ENCODE measurements at regions not wholly inside any gene's neighbourhood (a gene's known extent, or its start where the extent isn't known, plus 50 kb on each side); places are given as distances from the start of the nearest gene placed in this dataset.

DNA sequence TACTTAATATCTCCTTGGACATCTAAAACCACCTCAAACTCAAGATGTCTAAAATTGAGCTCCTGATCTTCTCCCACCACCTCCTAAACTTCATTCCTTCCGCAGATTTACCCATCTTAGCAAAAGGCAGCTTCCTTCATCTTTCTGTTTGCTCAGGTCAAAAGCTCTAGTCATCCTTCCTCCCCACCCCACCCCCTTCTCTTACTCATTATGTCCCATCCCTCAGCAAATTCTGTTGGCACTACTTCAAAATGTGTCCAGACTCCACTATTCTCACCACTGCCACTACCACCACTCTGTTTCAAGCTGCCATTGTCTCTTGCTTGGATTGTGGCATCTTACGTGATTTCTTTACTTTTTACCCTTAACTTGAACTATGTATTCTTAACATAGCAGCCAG lies 59.2 kb upstream of the ZDHHC17 start:
- DNase-seq (ENCODE audit: low read depth in 4 of 4, low spot score in 2 of 4): no peak

DNA sequence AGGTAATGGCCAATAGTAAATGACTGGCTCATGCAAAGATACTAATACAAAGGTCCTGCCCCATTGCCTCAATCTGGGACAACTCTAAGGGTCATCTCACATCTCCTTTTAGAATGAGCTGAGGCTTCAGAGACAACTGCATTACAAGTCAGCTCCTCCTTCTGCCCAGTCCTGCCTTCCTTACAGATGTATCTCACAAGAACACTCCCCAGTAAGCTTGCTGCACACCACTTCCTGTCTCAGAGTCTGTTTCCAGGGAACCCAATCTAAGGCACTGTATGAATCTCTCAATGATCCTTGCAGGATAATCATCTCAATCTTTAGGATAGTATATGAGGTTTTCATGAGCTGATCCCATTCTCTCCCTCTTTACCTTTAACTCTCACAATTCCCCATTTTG lies 57.8 kb upstream of the ZDHHC17 start:
- DNase-seq (ENCODE audit: low read depth in 4 of 4, low spot score in 2 of 4): no peak

DNA sequence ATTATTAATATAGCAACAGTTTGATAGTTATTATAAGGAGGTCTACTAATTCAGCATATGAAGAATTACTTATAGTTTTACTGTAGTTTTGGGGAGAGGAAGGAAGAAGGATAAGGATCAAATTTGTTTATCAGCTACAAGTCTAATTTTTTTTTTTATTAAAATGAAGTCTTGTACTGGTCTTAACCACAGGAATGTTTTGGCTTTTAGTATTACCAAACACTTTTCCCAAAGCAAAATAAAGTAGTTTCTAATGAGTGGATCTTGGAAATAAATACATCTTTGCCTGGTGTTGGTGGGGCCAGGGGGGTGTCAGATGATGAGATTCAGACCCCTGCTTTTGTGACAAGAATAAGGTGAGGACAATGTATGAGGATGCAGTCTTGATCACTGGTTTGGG lies 57.2 kb upstream of the ZDHHC17 start:
- DNase-seq (ENCODE audit: low read depth in 4 of 4, low spot score in 2 of 4): no peak

DNA sequence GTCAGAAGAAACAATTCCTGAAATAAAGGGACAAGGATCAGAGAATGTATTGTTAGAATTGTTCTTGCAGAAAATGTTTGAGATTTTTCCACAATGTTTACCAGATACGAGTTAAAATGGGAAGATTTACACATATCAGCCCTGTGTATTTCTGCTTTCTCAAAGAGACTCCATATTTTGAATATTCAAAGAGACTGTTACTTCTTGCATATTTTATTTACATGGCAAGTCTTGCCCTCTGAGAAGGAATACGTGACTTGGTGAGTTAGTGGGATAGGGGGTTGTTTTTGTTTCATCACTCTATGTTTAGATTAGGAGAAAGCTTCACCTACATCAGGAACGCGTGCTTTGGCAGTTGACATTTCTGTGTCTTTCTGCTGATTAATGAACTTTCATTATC lies 56.1 kb upstream of the ZDHHC17 start:
- no peak for DNase-seq (ENCODE audit: low read depth in 4 of 4, low spot score in 2 of 4)

DNA sequence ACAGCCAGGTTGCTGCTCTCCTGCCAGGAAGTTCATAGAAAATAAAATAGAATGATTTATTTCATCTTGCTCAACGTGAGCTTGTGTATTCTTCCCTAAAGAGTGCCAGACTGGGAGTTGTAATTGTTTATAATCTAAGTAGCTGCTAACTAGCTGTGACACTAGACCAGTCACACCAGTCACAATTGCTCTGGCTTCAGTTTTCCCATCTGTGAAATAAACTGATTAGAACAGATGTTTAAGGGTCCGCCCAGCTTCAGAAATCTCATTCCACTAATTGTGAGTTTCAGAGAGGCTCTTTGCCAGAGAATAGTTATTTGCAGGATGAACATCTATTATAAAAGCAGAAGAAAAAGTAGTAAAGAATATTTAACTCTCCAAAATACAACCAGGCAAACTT lies 55.6 kb upstream of the ZDHHC17 start:
- no peak for DNase-seq (ENCODE audit: low read depth in 4 of 4, low spot score in 2 of 4)

DNA sequence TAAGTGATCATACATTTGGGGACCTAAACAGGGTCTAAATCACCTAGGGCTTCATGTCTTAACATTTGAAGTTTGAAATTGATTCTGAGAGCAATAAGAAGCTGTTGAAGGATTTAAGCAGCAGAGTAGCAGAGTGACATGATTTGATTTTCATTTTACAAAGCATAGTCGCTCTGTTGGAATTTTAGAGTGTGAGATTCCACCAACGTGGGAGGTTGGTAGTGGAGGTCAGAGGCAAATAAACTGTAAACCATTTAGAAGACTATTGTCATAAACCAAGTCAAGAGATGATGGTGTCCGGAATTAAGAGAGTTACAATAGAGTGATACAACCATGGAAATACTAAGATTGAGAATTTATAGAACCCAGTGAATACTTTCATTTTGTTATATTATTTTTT lies 52.7 kb upstream of the ZDHHC17 start:
- DNase-seq (ENCODE audit: low read depth in 4 of 4, low spot score in 2 of 4): no peak

DNA sequence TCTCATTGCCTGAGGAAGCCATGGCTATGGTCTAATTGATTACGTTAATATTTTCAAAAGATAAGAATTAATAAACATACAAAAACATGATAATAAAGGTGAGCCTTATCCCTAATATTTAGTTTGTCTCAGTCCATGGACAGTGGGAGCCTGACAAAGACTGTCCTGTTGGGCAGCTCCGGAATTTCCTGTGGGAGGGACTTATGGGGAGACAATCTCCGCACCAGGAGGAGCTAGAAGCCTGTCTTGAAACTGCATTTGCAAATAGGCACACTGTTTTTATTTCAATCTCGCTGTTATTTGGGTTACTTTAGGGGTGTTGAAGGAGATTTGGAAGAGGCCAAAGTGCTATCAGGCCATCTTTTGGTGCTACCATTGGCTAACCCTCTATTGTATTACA lies 50.8 kb upstream of the ZDHHC17 start:
- no peak for DNase-seq (ENCODE audit: low read depth in 4 of 4, low spot score in 2 of 4)

DNA sequence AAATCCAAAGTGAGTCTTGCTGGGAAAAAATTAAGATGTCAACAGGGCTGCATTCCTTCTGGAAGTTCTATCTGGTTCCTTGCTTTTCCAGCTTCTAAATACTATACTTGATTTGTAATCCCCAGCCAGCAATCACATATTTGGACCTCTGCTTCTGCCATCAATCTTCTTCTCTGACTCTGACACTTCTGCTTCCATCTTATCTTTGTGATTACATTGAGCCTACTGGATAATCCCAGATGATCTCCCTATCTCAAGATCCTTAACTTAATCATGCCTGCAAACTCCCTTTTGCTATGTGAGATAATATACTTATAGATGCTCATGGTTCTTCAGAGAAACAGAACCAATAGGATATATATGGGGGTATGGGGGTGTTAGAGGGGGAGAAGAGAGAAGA lies 49.9 kb upstream of the ZDHHC17 start:
- DNase-seq (ENCODE audit: low read depth in 4 of 4, low spot score in 2 of 4): no peak

All from left renal cortex interstitium (tissue), 4 donors.